T-cell (primary cell): ENCODE measurements at regions not wholly inside any gene's neighbourhood (a gene's known extent, or its start where the extent isn't known, plus 50 kb on each side); places are given as distances from the start of the nearest gene placed in this dataset.
"Not testable (repeated sequence)": the region's sequence is repeated elsewhere in the genome, so short reads cannot be mapped to it uniquely, and the experiment has no call there.

Source experiments
- ATAC-seq, 4 experiments: fragments of 200-7000 bp in 3 of 4; fragments of 150-1000 bp in 1 of 4; cut with Tn5 transposase; replicated peaks in 1 of 4; 1 replicate in 3 of 4; 2 replicates in 1 of 4; pipeline ENCODE4 v1.10.0; 2021; ENCODE audit warnings: moderate library complexity in 3 of 4, mild to moderate bottlenecking in 2 of 4, moderate number of reproducible peaks in 1 of 4
- CTCF ChIA-PET, 2 donors: fragments of 300-600 bp; sonication (Branson Sonifier 250); formaldehyde crosslinking; loops; one replicate each; lab custom pipeline; 2022; ENCODE audit warnings: antibody characterized with exemption in 2 of 2; lab: Charles Lee
- POLR2A ChIA-PET, 2 donors: fragments of 300-600 bp; sonication (Branson Sonifier 250); formaldehyde crosslinking; loops; one replicate each; lab custom pipeline; 2022; ENCODE audit warnings: antibody characterized with exemption in 2 of 2; lab: Charles Lee
- DNase-seq, 35 experiments: peaks; one replicate each; pipeline versions ENCODE4 v3.0.0 to v3.0.0-alpha.2; 2013 to 2023
- H3K27ac ChIP-seq: one replicate; pipeline ENCODE4 v1.5.1; 2013; ENCODE audit warnings: low read length
- H3K27me3 ChIP-seq, 2 experiments: replicated peaks in 1 of 2; 1 replicate in 1 of 2; 2 replicates in 1 of 2; pipeline versions ENCODE4 v1.6.1 to v1.7.0; 2013; ENCODE audit warnings: low read length in 1 of 2, mixed read lengths in 1 of 2; ENCODE audit not compliant: control insufficient read depth in 2 of 2, insufficient read depth in 2 of 2; ENCODE audit errors: extremely low read depth in 1 of 2
- H3K36me3 ChIP-seq, 2 donors: 1 replicate in 1 of 2; 2 replicates in 1 of 2; pipeline versions ENCODE4 v1.6.1 to v1.7.0; 2013; ENCODE audit warnings: low read length in 1 of 2; ENCODE audit not compliant: control insufficient read depth in 2 of 2, insufficient read depth in 1 of 2; ENCODE audit errors: extremely low read depth in 1 of 2
- H3K4me1 ChIP-seq, 2 experiments: 1 replicate in 1 of 2; 2 replicates in 1 of 2; pipeline versions ENCODE4 v1.6.1 to v1.7.0; 2013; ENCODE audit warnings: low read length in 2 of 2, mixed read lengths in 1 of 2; ENCODE audit not compliant: insufficient read depth in 2 of 2, control insufficient read depth in 1 of 2; ENCODE audit errors: extremely low read depth in 1 of 2
- H3K4me3 ChIP-seq, 2 donors: 1 replicate in 1 of 2; 2 replicates in 1 of 2; pipeline versions ENCODE4 v1.5.1 to v1.7.0; 2013; ENCODE audit warnings: mild to moderate bottlenecking in 2 of 2, low read length in 1 of 2, moderate library complexity in 1 of 2; ENCODE audit not compliant: control insufficient read depth in 1 of 2; ENCODE audit errors: extremely low read depth in 1 of 2
- H3K9me3 ChIP-seq: 2 replicates; pipeline ENCODE4 v1.7.0; 2013
- H3K27ac Mint-ChIP-seq, 2 donors: one replicate each; pipeline ENCODE4 v1.8.0; 2020 to 2021; ENCODE audit warnings: mild to moderate bottlenecking in 2 of 2, mixed read lengths in 2 of 2
- H3K27me3 Mint-ChIP-seq, 2 donors: one replicate each; pipeline ENCODE4 v1.8.0; 2021 to 2022; ENCODE audit warnings: mixed read lengths in 2 of 2
- H3K36me3 Mint-ChIP-seq: one replicate; pipeline ENCODE4 v1.8.0; 2021; ENCODE audit warnings: mixed read lengths
- H3K4me1 Mint-ChIP-seq, 3 donors: one replicate each; pipeline ENCODE4 v1.8.0; 2020 to 2022; ENCODE audit warnings: mixed read lengths in 3 of 3, mild to moderate bottlenecking in 1 of 3
- H3K4me3 Mint-ChIP-seq, 3 donors: one replicate each; pipeline ENCODE4 v1.8.0; 2020 to 2022; ENCODE audit warnings: mild to moderate bottlenecking in 3 of 3, mixed read lengths in 3 of 3, moderate library complexity in 3 of 3
- H3K9me3 Mint-ChIP-seq, 3 donors: one replicate each; pipeline ENCODE4 v1.8.0; 2020 to 2022; ENCODE audit warnings: mixed read lengths in 3 of 3
- whole genome bisulfite sequencing: methylation state at CpG from one replicate; pipeline ENCODE4 v1.1.5; 2013; ENCODE audit warnings: missing lambda C conversion rate; ENCODE audit not compliant: insufficient coverage; 5-methylcytosine and 5-hydroxymethylcytosine counted together

- WGBS, result no CpG with 5 or more reads among the region's 7 CpGs
- H3K27me3 ChIP-seq, DNase-seq, H3K27ac ChIP-seq, H3K4me1 Mint-ChIP-seq, H3K4me1 ChIP-seq, CTCF ChIA-PET, H3K4me3 ChIP-seq, ATAC-seq, H3K9me3 ChIP-seq, H3K27ac Mint-ChIP-seq, H3K27me3 Mint-ChIP-seq, H3K4me3 Mint-ChIP-seq, H3K36me3 ChIP-seq, H3K9me3 Mint-ChIP-seq, H3K36me3 Mint-ChIP-seq, POLR2A ChIA-PET: not testable (repeated sequence)
These were observed 51.9 kb upstream of the PROP1 start for GRCh38 chr5:178047943-178048342.

- H3K27ac ChIP-seq, H3K4me1 Mint-ChIP-seq, POLR2A ChIA-PET, CTCF ChIA-PET, H3K27me3 ChIP-seq, H3K9me3 Mint-ChIP-seq, ATAC-seq, H3K27ac Mint-ChIP-seq, H3K4me3 ChIP-seq, H3K9me3 ChIP-seq, H3K36me3 ChIP-seq, H3K4me1 ChIP-seq, H3K36me3 Mint-ChIP-seq, H3K27me3 Mint-ChIP-seq: not testable (repeated sequence)
- peak overlapping the region in 1 of 3 donors; percentile 35 for H3K4me3 Mint-ChIP-seq
- DNase-seq, result peak in 1 of 35 experiments; percentile 13
- WGBS, result no CpG with 5 or more reads among the region's 8 CpGs
These were observed 50.8 kb upstream of the PROP1 start for GRCh38 chr5:178046757-178047399.

GRCh38 chr5:178045963-178046362 is 49.9 kb upstream of the PROP1 start:
- H3K4me3 ChIP-seq, H3K36me3 Mint-ChIP-seq, CTCF ChIA-PET, H3K4me1 ChIP-seq, ATAC-seq, H3K27me3 Mint-ChIP-seq, POLR2A ChIA-PET, H3K27ac ChIP-seq, H3K36me3 ChIP-seq, DNase-seq, H3K27me3 ChIP-seq, H3K9me3 ChIP-seq, H3K4me1 Mint-ChIP-seq, H3K27ac Mint-ChIP-seq, H3K9me3 Mint-ChIP-seq, H3K4me3 Mint-ChIP-seq: not testable (repeated sequence)
- no CpG with 5 or more reads among the region's 7 CpGs for WGBS
